ENCODE measurements at regions not wholly inside any gene's neighbourhood (a gene's known extent, or its start where the extent isn't known, plus 50 kb on each side); places are given as distances from the start of the nearest gene placed in this dataset.
"Not testable (repeated sequence)": the region's sequence is repeated elsewhere in the genome, so short reads cannot be mapped to it uniquely, and the experiment has no call there.

- no peak for DNase-seq
Observed at GRCh38 chr7:10648289-10648688, 325.4 kb upstream of the PHF14 start.

GRCh38 chr7:10649120-10649519 lies 324.6 kb upstream of the PHF14 start:
- DNase-seq, result not testable (repeated sequence)

- DNase-seq, result no peak
Observed at GRCh38 chr7:10655031-10655430, 318.6 kb upstream of the PHF14 start.

- DNase-seq, result no peak
Observed at GRCh38 chr7:10657201-10657600, 316.5 kb upstream of the PHF14 start.

GRCh38 chr7:10657837-10658236 lies 315.8 kb upstream of the PHF14 start:
- no peak for DNase-seq

GRCh38 chr7:10662491-10662890 lies 311.2 kb upstream of the PHF14 start:
- peak; percentile 48 for DNase-seq

- peak; percentile 67 for DNase-seq
Observed at GRCh38 chr7:10662982-10663884, 310.4 kb upstream of the PHF14 start.

- no peak for DNase-seq
Observed at GRCh38 chr7:10672186-10672585, 301.5 kb upstream of the PHF14 start.

- DNase-seq, result no peak
Observed at GRCh38 chr7:10677211-10677610, 296.5 kb upstream of the PHF14 start.

GRCh38 chr7:10677668-10678232 lies 295.9 kb upstream of the PHF14 start:
- DNase-seq, result no peak

GRCh38 chr7:10684606-10685005 lies 289.1 kb upstream of the PHF14 start:
- DNase-seq, result no peak

GRCh38 chr7:10685040-10685439 lies 288.6 kb upstream of the PHF14 start:
- DNase-seq, result peak; percentile 26

GRCh38 chr7:10688544-10688943 lies 285.1 kb upstream of the PHF14 start:
- DNase-seq, result no peak

- DNase-seq, result no peak
Observed at GRCh38 chr7:10696064-10696463, 277.6 kb upstream of the PHF14 start.

- no peak for DNase-seq
Observed at GRCh38 chr7:10703059-10703458, 270.6 kb upstream of the PHF14 start.

GRCh38 chr7:10703981-10704380 lies 269.7 kb upstream of the PHF14 start:
- no peak for DNase-seq

- no peak for DNase-seq
Observed at GRCh38 chr7:10704653-10705052, 269.0 kb upstream of the PHF14 start.

GRCh38 chr7:10706875-10707493 lies 266.7 kb upstream of the PHF14 start:
- DNase-seq, result peak; percentile 81

- peak; percentile 7 for DNase-seq
Observed at GRCh38 chr7:10707519-10707918, 266.2 kb upstream of the PHF14 start.

- DNase-seq, result peak; percentile 52
Observed at GRCh38 chr7:10708447-10708846, 265.2 kb upstream of the PHF14 start.

GRCh38 chr7:10718768-10719167 lies 254.9 kb upstream of the PHF14 start:
- DNase-seq, result no peak

GRCh38 chr7:10720042-10720441 lies 253.6 kb upstream of the PHF14 start:
- no peak for DNase-seq

GRCh38 chr7:10721289-10721688 lies 252.4 kb upstream of the PHF14 start:
- DNase-seq, result no peak

GRCh38 chr7:10723832-10724231 lies 249.8 kb upstream of the PHF14 start:
- DNase-seq, result no peak
